ENCODE measurements at regions not wholly inside any gene's neighbourhood (a gene's known extent, or its start where the extent isn't known, plus 50 kb on each side); places are given as distances from the start of the nearest gene placed in this dataset.

DNA sequence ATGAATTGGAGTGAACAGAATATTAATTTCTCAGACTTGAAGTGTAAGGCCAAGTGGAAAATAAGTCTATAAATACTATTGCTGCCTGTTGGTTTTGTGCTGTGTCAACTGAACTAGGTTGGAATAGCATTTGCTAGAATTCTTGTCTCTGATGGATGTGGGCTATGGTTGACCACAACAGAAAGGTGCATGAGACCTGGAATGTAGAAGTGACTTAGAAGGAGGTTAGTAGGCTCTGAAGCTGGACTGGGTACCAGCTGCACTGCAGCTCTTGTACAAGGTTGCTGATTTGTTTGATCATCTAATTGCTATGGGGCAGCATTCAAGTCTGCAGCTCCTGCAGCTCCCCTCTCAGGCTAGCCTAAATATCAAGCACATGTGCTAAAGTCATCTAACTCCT, 479.0 kb upstream of the NRSN1 start:
- no peak overlapping the region for H4K91ac ChIP-seq (ENCODE audit: insufficient read length, low read depth, low read length)
- H3K9ac ChIP-seq (ENCODE audit: extremely low read depth, insufficient read length, low read length) = no peak overlapping the region
- H3K4me3 Mint-ChIP-seq = no peak overlapping the region
- no peak overlapping the region for H3K4me2 ChIP-seq (ENCODE audit: insufficient read depth, insufficient read length, low read length)
- H2BK12ac ChIP-seq (ENCODE audit: insufficient read length, low read depth, low read length) = no peak overlapping the region
- no peak overlapping the region for H2AK5ac ChIP-seq (ENCODE audit: insufficient read length, low read length)
- H3K4ac ChIP-seq (ENCODE audit: low read depth, low read length) = no peak overlapping the region
- H2AFZ ChIP-seq (ENCODE audit: low read length) = no peak overlapping the region
- H3K56ac ChIP-seq (ENCODE audit: insufficient read length, low read depth, low read length) = no peak overlapping the region
- H3K27ac Mint-ChIP-seq = no peak overlapping the region
- no peak overlapping the region for H3K27ac ChIP-seq (ENCODE audit: insufficient read length, low read depth, low read length)
- H3K9me3 Mint-ChIP-seq = no peaks in the 10 kb centered on the region
- no peak overlapping the region for H4K8ac ChIP-seq (replicated peaks; ENCODE audit: insufficient read length, low read depth, low read length)
- no peak overlapping the region for H3K14ac ChIP-seq (ENCODE audit: insufficient read depth, low read length)
- H3K23ac ChIP-seq (ENCODE audit: insufficient read length, low read depth, low read length) = no peak overlapping the region
- H3K36me3 Mint-ChIP-seq (ENCODE audit: insufficient read depth in 1 of 3, low read depth in 3 of 3) = no peaks in the 10 kb centered on the region
- H3K27me3 ChIP-seq (ENCODE audit: insufficient read depth, low read length) = no peaks in the 10 kb centered on the region
- no peaks in the 10 kb centered on the region for H4K20me1 ChIP-seq (ENCODE audit: control insufficient read depth, insufficient read depth, insufficient read length)
- TF ChIP-seq, protein P1, sequence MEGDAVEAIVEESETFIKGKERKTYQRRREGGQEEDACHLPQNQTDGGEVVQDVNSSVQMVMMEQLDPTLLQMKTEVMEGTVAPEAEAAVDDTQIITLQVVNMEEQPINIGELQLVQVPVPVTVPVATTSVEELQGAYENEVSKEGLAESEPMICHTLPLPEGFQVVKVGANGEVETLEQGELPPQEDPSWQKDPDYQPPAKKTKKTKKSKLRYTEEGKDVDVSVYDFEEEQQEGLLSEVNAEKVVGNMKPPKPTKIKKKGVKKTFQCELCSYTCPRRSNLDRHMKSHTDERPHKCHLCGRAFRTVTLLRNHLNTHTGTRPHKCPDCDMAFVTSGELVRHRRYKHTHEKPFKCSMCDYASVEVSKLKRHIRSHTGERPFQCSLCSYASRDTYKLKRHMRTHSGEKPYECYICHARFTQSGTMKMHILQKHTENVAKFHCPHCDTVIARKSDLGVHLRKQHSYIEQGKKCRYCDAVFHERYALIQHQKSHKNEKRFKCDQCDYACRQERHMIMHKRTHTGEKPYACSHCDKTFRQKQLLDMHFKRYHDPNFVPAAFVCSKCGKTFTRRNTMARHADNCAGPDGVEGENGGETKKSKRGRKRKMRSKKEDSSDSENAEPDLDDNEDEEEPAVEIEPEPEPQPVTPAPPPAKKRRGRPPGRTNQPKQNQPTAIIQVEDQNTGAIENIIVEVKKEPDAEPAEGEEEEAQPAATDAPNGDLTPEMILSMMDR (conservative IDR thresholded peaks at IDR 0.05) = no peak
- no peak overlapping the region for H3K18ac ChIP-seq (ENCODE audit: insufficient read length, low read depth, low read length)
- no peak overlapping the region for H2BK5ac ChIP-seq (ENCODE audit: insufficient read length, low read length)
- H3K4me1 Mint-ChIP-seq = no peaks in the 10 kb centered on the region
- no peak overlapping the region for H2BK20ac ChIP-seq (ENCODE audit: low read depth, low read length, poor library complexity, severe bottlenecking)
- H3K79me1 ChIP-seq (ENCODE audit: insufficient read depth, low read depth, low read length, poor library complexity, severe bottlenecking) = no peaks in the 10 kb centered on the region
- no peaks in the 10 kb centered on the region for H3K27me3 Mint-ChIP-seq (ENCODE audit: low read depth)
- H3K79me2 ChIP-seq (ENCODE audit: insufficient read depth, low read length) = no peaks in the 10 kb centered on the region
- H3K9me3 ChIP-seq (ENCODE audit: control insufficient read depth, low read depth, low read length) = no peaks in the 10 kb centered on the region
- no peak overlapping the region for H2BK120ac ChIP-seq (ENCODE audit: low read depth, low read length, poor library complexity, severe bottlenecking)
- no peak overlapping the region for H2BK15ac ChIP-seq (ENCODE audit: low read depth, low read length)
- DNase-seq = no peak
- no peaks in the 10 kb centered on the region for H3K4me1 ChIP-seq (ENCODE audit: insufficient read depth, low read length)
- no peaks in the 10 kb centered on the region for H3K23me2 ChIP-seq (ENCODE audit: insufficient read length, low read depth, low read length, poor library complexity, severe bottlenecking)
- H4K5ac ChIP-seq (ENCODE audit: insufficient read length, low read depth, low read length) = no peak overlapping the region
- H3T11ph ChIP-seq (ENCODE audit: low read length) = no peak overlapping the region
